ENCODE measurements at regions not wholly inside any gene's neighbourhood (a gene's known extent, or its start where the extent isn't known, plus 50 kb on each side); places are given as distances from the start of the nearest gene placed in this dataset.

GRCh38 chr3:71870966-71871512, 86.1 kb upstream of the PROK2 start:
- no peak for TF ChIP-seq CTCF (IDR thresholded peaks at IDR 0.05; ENCODE audit: insufficient read depth, low read length, poor library complexity, severe bottlenecking)
- H3K27me3 ChIP-seq (replicated peaks; ENCODE audit: control insufficient read depth, insufficient read depth, low read length): no peaks in the 10 kb centered on the region
- no peak overlapping the region for H3K4me3 ChIP-seq (replicated peaks; ENCODE audit: low read depth, low read length)
- no peaks in the 10 kb centered on the region for H3K36me3 ChIP-seq (ENCODE audit: control insufficient read depth, insufficient read depth, low read length)
- DNase-seq (ENCODE audit: extremely low read depth, insufficient read length): no peak

GRCh38 chr3:71868876-71869275, 83.9 kb upstream of the PROK2 start:
- Histone ChIP-seq H3K36me3 (ENCODE audit: control insufficient read depth, insufficient read depth, low read length) (no peaks in the 10 kb centered on the region), H3K4me3 (replicated peaks; ENCODE audit: low read depth, low read length) (no peak overlapping the region), H3K27me3 (replicated peaks; ENCODE audit: control insufficient read depth, insufficient read depth, low read length) (no peaks in the 10 kb centered on the region; the same call in 1 of the 2 replicates)
- DNase-seq (ENCODE audit: extremely low read depth, insufficient read length): no peak
- TF ChIP-seq CTCF (IDR thresholded peaks at IDR 0.05; ENCODE audit: insufficient read depth, low read length, poor library complexity, severe bottlenecking): no peak

- no peak for TF ChIP-seq CTCF (IDR thresholded peaks at IDR 0.05; ENCODE audit: insufficient read depth, low read length, poor library complexity, severe bottlenecking)
- no peak for DNase-seq (ENCODE audit: extremely low read depth, insufficient read length)
- Histone ChIP-seq H3K27me3 (replicated peaks; ENCODE audit: control insufficient read depth, insufficient read depth, low read length) (peaks cover 1% of the 10 kb centered on the region), H3K4me3 (replicated peaks; ENCODE audit: low read depth, low read length) (no peak overlapping the region), H3K36me3 (ENCODE audit: control insufficient read depth, insufficient read depth, low read length) (no peaks in the 10 kb centered on the region)
These were observed 80.8 kb upstream of the PROK2 start for GRCh38 chr3:71865727-71866126.

GRCh38 chr3:71863563-71864190, 78.7 kb upstream of the PROK2 start:
- H3K36me3 ChIP-seq (ENCODE audit: control insufficient read depth, insufficient read depth, low read length): no peaks in the 10 kb centered on the region
- TF ChIP-seq CTCF (IDR thresholded peaks at IDR 0.05; ENCODE audit: insufficient read depth, low read length, poor library complexity, severe bottlenecking): no peak
- no peak for DNase-seq (ENCODE audit: extremely low read depth, insufficient read length)
- no peak overlapping the region for H3K4me3 ChIP-seq (replicated peaks; ENCODE audit: low read depth, low read length)
- H3K27me3 ChIP-seq (replicated peaks; ENCODE audit: control insufficient read depth, insufficient read depth, low read length): peaks cover 1% of the 10 kb centered on the region

GRCh38 chr3:71862371-71863140, 77.6 kb upstream of the PROK2 start:
- Histone ChIP-seq H3K4me3 (replicated peaks; ENCODE audit: low read depth, low read length) (no peak overlapping the region), H3K36me3 (ENCODE audit: control insufficient read depth, insufficient read depth, low read length) (no peaks in the 10 kb centered on the region), H3K27me3 (replicated peaks; ENCODE audit: control insufficient read depth, insufficient read depth, low read length) (peaks cover 1% of the 10 kb centered on the region)
- no peak for DNase-seq (ENCODE audit: extremely low read depth, insufficient read length)
- no peak for TF ChIP-seq CTCF (IDR thresholded peaks at IDR 0.05; ENCODE audit: insufficient read depth, low read length, poor library complexity, severe bottlenecking)
